Islet of Langerhans (tissue), 1 donor: ENCODE measurements at regions not wholly inside any gene's neighbourhood (a gene's known extent, or its start where the extent isn't known, plus 50 kb on each side); places are given as distances from the start of the nearest gene placed in this dataset.

Experiments
- FAIRE-seq: peaks from one replicate; lab custom pipeline; 2011; peaks lifted over from hg19 to GRCh38; lab: Jason Lieb, UNC

- no peak for FAIRE-seq
Observed at GRCh38 chr1:188194916-188195315, 1366.2 kb downstream of the PLA2G4A start.

DNA sequence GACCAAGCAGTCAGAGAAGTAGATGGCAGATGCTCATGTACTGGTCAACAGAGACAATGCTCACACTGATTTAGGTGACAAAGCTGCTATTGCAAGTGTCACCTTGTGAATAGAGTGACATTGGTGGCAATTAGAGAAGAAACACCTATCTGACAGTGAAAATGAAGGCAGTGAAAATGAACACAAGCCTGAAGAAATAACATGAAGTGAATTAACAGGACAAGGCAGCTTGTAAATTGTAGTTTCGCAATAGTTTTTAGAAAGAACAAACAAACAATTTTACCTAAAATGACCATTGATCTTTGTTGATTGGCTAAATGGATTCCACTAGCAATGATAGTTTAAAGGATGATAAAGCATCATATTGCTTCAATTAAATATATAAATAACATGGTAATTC is 1389.5 kb downstream of the PLA2G4A start:
- no peak for FAIRE-seq

DNA sequence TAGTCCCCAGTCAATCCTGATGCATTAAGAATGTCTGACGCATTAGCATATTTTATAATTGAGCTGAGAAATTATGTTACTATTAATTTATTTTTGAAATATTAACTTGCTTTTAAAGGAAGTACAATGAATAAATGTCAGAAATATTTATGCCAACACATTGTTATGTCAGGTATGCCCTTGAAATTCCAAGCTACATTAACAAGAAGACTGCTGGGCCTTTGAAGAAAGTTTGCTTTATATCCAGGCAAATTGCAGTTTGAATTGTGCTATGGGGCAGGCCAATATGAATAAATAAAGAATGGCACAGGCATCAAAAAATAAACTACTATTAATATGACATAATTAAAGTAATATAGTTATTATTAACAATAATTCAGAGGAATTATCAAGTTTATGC is 1391.3 kb downstream of the PLA2G4A start:
- FAIRE-seq, result no peak

DNA sequence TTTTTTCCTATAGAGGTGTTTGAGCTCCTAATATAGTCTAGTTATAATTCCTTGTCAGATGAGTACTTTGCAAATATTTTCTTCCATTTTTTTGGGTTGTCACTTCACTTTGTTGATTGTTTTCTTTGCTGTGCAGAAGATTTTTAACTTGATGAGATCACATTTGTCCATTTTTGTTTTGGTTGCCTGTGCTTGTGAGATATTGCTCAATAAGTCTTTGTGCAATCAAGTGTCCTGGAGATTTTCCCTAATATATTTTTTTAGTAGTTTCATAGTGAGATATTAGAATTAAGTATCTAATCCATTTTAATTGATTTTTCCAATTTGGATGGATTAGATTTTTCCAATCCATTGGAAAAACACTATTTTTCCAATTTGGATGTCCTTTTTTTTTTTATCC is 1395.5 kb downstream of the PLA2G4A start:
- FAIRE-seq, result no peak

GRCh38 chr1:188225975-188226374 is 1397.2 kb downstream of the PLA2G4A start:
- no peak for FAIRE-seq

DNA sequence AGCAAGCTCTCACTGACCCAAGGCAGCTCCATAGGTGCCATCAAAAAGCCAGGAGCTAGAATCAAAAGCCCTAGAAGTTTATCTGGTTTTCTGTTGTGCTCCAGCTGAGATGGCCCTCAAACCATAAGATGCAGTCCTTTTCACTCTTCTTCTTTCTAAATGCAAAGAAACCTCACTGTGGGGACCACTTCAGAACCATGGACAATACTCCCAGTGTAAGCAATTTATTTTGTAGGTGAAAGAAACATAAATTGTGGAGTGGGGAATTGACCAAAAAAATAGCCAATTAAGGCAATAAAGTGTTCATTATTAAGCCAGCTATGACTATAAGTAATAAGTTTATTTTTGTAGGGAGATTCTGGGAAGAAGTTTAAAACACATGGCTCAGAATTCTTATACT is 1399.9 kb downstream of the PLA2G4A start:
- FAIRE-seq, result no peak

- no peak for FAIRE-seq
Observed at GRCh38 chr1:188237573-188238348, 1409.0 kb downstream of the PLA2G4A start.

GRCh38 chr1:188240772-188241406 is 1412.1 kb downstream of the PLA2G4A start:
- no peak for FAIRE-seq

DNA sequence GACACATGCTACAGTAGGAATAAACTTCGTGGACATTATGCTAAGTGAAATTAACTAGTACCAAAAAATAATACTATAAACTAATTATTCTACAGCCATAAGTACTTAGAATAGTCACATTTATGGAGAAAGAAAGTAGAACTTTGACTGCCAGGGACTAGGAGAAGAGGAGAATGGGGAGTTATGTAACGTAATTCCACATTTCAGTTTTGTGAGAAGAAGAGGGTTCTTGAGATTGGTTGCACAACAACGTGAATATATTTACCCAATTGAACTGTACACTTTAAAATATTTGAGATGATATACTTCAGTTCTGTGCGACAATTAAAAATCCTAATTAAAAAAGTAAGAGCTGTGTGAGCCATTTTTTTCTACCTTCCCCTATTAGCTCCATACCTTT is 1412.9 kb downstream of the PLA2G4A start:
- no peak for FAIRE-seq

GRCh38 chr1:188243456-188243855 is 1414.7 kb downstream of the PLA2G4A start:
- no peak for FAIRE-seq

DNA sequence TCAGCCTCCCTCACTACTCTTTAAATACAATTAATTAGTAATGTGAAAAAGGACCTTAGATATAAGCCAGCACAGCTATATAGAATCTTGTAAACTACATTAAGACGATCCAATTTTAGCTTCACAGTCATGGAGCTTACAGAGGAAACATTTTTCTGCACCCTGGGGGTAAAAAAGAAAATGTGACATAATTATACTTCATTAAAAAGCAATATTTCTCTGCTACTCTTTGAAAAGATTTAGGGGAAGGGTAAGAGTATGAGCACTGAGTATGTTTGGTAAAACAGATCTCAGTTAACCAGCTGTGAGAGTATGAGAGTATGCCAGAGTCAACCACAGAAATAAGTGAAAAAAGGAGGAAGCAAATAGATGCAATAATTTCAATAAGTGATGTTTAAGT is 1415.9 kb downstream of the PLA2G4A start:
- FAIRE-seq, result no peak

- no peak for FAIRE-seq
Observed at GRCh38 chr1:188247255-188247654, 1418.5 kb downstream of the PLA2G4A start.

- FAIRE-seq, result no peak
Observed at GRCh38 chr1:188249811-188250210, 1421.1 kb downstream of the PLA2G4A start.

GRCh38 chr1:188251036-188251435 is 1422.3 kb downstream of the PLA2G4A start:
- FAIRE-seq, result no peak

GRCh38 chr1:188261849-188262248 is 1433.1 kb downstream of the PLA2G4A start:
- no peak for FAIRE-seq

- no peak for FAIRE-seq
Observed at GRCh38 chr1:188269956-188270355, 1441.2 kb downstream of the PLA2G4A start.

DNA sequence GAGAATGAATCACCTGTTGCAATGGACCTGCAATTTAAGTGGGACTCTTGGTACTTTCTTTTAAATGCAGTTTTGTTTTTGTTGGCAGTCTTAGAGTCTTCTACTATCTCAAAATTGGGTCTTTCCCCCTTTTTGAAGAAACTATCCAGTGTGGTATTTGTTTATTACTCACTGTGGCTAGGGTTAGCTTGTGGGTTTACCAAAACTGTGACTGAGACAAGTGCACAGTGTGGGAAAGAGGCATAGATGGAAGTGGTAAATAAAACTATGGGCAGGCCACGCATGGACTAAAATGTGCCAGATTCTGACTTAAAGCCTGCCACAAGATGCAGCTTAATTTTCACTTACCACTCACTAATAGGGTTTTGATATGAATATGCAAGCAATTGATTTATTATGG is 1441.7 kb downstream of the PLA2G4A start:
- no peak for FAIRE-seq

DNA sequence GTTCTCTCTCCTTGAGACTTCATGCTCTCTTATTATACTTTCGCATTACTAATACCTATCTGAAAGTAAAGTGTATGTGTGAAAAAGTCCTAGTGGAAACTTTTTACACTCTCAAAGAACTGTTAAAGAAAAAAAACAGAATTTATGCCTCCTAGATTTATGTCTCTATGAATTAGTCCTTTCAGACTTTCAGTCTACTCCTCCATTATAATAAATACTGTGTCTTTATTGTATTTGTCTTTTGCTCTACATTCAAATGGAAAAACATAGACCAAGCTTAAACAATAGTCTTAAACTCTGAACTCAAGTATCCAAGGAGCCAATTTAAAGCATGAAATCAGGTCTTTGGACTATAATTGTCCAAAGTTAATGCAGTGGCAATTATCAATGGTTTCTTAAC is 1449.0 kb downstream of the PLA2G4A start:
- FAIRE-seq, result no peak

GRCh38 chr1:188281921-188282320 is 1453.2 kb downstream of the PLA2G4A start:
- FAIRE-seq, result no peak

DNA sequence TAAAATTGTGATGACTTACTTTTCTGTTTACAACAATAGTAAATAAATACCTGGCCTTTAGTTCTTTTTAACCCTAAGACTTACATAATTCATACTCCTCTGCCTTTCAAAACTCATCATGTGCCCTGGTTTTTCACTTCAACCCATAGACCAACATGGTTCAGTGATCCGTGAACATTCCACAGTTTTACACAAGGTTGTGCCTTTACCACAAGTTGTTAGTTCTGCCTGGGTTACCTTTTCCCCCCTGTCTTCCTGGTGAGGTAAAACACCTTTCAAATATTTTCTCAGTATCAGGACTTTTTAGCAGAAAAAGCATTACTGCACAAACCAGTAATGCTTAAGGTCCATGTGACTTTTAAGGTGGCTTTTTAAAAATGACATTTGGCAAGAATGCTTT is 1466.4 kb downstream of the PLA2G4A start:
- FAIRE-seq, result no peak

DNA sequence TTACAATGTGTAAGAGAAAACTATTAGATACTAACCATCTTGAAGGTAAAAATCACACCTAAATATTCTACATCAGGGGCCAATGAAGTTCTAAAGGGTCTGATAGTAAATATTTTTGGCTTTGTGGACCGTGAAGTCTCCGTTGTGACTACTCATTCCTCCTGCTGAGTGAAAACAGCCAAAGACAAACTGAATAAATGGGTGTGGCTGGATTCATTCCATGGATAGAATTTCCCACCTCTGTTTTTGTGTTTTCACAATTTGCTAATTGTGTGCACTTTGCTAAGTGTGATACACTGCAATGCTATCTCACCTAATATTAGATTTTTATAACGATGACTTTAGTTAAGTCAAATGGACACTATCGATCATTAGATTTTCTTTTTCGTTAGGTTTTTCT is 1474.0 kb downstream of the PLA2G4A start:
- FAIRE-seq, result no peak

- no peak for FAIRE-seq
Observed at GRCh38 chr1:188314557-188315137, 1485.9 kb downstream of the PLA2G4A start.

- FAIRE-seq, result no peak
Observed at GRCh38 chr1:188317894-188318293, 1489.1 kb downstream of the PLA2G4A start.

DNA sequence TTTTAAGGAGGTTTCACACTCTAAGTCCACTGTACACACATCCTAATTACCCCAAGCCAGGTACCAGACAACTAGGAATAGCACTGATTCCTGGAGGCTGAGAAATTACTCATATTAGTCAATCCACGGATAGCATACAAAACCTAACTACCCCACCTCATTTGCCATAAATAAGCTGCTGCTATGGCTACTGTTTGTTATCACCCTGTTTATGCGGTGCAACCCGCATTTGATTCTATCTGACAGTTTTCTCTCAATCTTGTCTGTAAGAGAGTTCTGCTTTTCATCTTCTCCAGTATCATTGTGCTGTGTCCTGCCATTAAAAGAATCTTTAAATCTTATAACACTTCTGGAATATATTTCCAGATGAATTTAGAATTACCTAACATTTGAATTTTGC is 1496.5 kb downstream of the PLA2G4A start:
- FAIRE-seq, result no peak
